Endothelial cell of umbilical vein (primary cell): ENCODE measurements at regions not wholly inside any gene's neighbourhood (a gene's known extent, or its start where the extent isn't known, plus 50 kb on each side); places are given as distances from the start of the nearest gene placed in this dataset.

Experiments
- BruUV-seq: library from RNA; stranded (reverse); fragments of 400-500 nt; replicated peaks from 2 replicates; lab custom pipeline; 2021; lab: Mats Ljungman, UMichigan
- CTCF ChIA-PET: fragments of 300-600, 350-600 bp; sonication (Branson Sonifier 250); formaldehyde crosslinking; loops from one replicate; lab custom pipeline; 2021; ENCODE audit warnings: antibody characterized with exemption, inconsistent platforms; lab: Charles Lee
- POLR2A ChIA-PET: fragments of 300-600, 350-600 bp; sonication (Branson Sonifier 250); formaldehyde crosslinking; loops from one replicate; lab custom pipeline; 2021; ENCODE audit warnings: antibody characterized with exemption, inconsistent platforms; lab: Charles Lee
- DNase-seq: peaks from one replicate; pipeline ENCODE4 v3.0.0-alpha.2; 2011; ENCODE audit warnings: low read depth, low spot score
- FAIRE-seq: peaks from 2 replicates; lab custom pipeline; 2011; peaks lifted over from hg19 to GRCh38; lab: Jason Lieb, UNC
- H2AFZ ChIP-seq: 2 replicates; pipeline ENCODE4 v1.6.0; 2012; ENCODE audit warnings: low read depth, low read length, control low read depth, inconsistent platforms
- H3K27ac ChIP-seq: 2 replicates; pipeline ENCODE4 v1.5.1; 2011; ENCODE audit warnings: low read depth, mild to moderate bottlenecking, control low read depth, low read length, moderate library complexity; ENCODE audit not compliant: insufficient read depth
- H3K27me3 ChIP-seq, 2 experiments: 2 replicates each; pipeline versions ENCODE4 v1.6.0 to v1.6.1; 2011; ENCODE audit warnings: low read length in 2 of 2, mixed read lengths in 1 of 2; ENCODE audit not compliant: control insufficient read depth in 2 of 2, insufficient read depth in 2 of 2
- H3K36me3 ChIP-seq, 2 experiments: 2 replicates in 1 of 2; 3 replicates in 1 of 2; pipeline ENCODE4 v1.5.1; 2011; ENCODE audit warnings: low read length in 2 of 2, mild to moderate bottlenecking in 1 of 2, moderate library complexity in 1 of 2; ENCODE audit not compliant: control insufficient read depth in 2 of 2, insufficient read depth in 2 of 2; ENCODE audit errors: extremely low read depth in 1 of 2
- H3K4me1 ChIP-seq: 3 replicates; pipeline ENCODE4 v1.5.1; 2011; ENCODE audit warnings: mild to moderate bottlenecking, low read length; ENCODE audit not compliant: control insufficient read depth, insufficient read depth; ENCODE audit errors: extremely low read depth
- H3K4me2 ChIP-seq: 2 replicates; pipeline ENCODE4 v1.6.1; 2011; ENCODE audit warnings: low read length, control low read depth, mixed read lengths; ENCODE audit not compliant: insufficient read depth
- H3K4me3 ChIP-seq, 3 experiments: fragments of 200-600 bp in 1 of 3; sonication (generic), shearing (Covaris generic) in 1 of 3; replicated peaks in 1 of 3; 2 replicates each; pipeline ENCODE4 v1.5.1; 2011 to 2016; ENCODE audit warnings: control low read depth in 3 of 3, low read length in 3 of 3, mild to moderate bottlenecking in 2 of 3, inconsistent platforms in 1 of 3, low read depth in 1 of 3, moderate library complexity in 1 of 3; ENCODE audit not compliant: insufficient read depth in 1 of 3
- H3K79me2 ChIP-seq: 2 replicates; pipeline ENCODE4 v1.6.0; 2012; ENCODE audit warnings: low read length, inconsistent platforms; ENCODE audit not compliant: control insufficient read depth, insufficient read depth
- H3K9ac ChIP-seq: replicated peaks from 2 replicates; pipeline ENCODE3; 2011; ENCODE audit warnings: low read length, control low read depth; ENCODE audit not compliant: insufficient read depth; ENCODE audit errors: extremely low read depth
- H3K9me1 ChIP-seq: replicated peaks from 3 replicates; pipeline ENCODE4 v1.6.0; 2011; ENCODE audit warnings: mild to moderate bottlenecking, low read length; ENCODE audit not compliant: control insufficient read depth, insufficient read depth; ENCODE audit errors: extremely low read depth
- H3K9me3 ChIP-seq: replicated peaks from 2 replicates; pipeline ENCODE4 v1.5.1; 2012; ENCODE audit warnings: low read length, inconsistent platforms; ENCODE audit not compliant: control insufficient read depth, insufficient read depth
- H4K20me1 ChIP-seq: replicated peaks from 2 replicates; pipeline ENCODE3; 2011; ENCODE audit warnings: mild to moderate bottlenecking, low read length; ENCODE audit not compliant: control insufficient read depth, insufficient read depth; ENCODE audit errors: extremely low read depth
- CTCF ChIP-seq, 2 donors: IDR thresholded peaks; 1 replicate in 1 of 2; 2 replicates in 1 of 2; pipeline ENCODE4 v1.5.1; 2011; ENCODE audit warnings: low read length in 2 of 2, mild to moderate bottlenecking in 2 of 2, moderate library complexity in 2 of 2, control low read depth in 1 of 2, inconsistent platforms in 1 of 2, low read depth in 1 of 2; ENCODE audit not compliant: insufficient read depth in 1 of 2; ENCODE audit errors: extremely low read depth in 1 of 2
- EZH2 ChIP-seq: IDR thresholded peaks from 2 replicates; pipeline ENCODE4 v1.6.1; 2012; ENCODE audit warnings: borderline replicate concordance, low read depth, mild to moderate bottlenecking, moderate library complexity, low read length, inconsistent platforms; ENCODE audit not compliant: severe bottlenecking
- FOS ChIP-seq: IDR thresholded peaks from 2 replicates; pipeline ENCODE4 v1.6.1; 2011; ENCODE audit warnings: mild to moderate bottlenecking, low read length, moderate library complexity, borderline replicate concordance; ENCODE audit not compliant: insufficient read depth
- GATA2 ChIP-seq: IDR thresholded peaks from 2 replicates; pipeline ENCODE4 v1.7.0; 2011; ENCODE audit warnings: low read depth, mild to moderate bottlenecking, moderate library complexity, mixed read lengths, low read length; ENCODE audit not compliant: insufficient read length, insufficient read depth
- JUN ChIP-seq: IDR thresholded peaks from 2 replicates; pipeline ENCODE4 v1.6.1; 2011; ENCODE audit warnings: borderline replicate concordance, low read depth; ENCODE audit not compliant: insufficient read length, insufficient read depth
- MAX ChIP-seq: IDR thresholded peaks from 2 replicates; pipeline ENCODE4 v1.6.1; 2011; ENCODE audit not compliant: insufficient read depth, insufficient read length
- MYC ChIP-seq: IDR thresholded peaks from one replicate; pipeline ENCODE4 v1.6.1; 2011; ENCODE audit warnings: mild to moderate bottlenecking, low read depth, low read length
- POLR2A ChIP-seq: IDR thresholded peaks from 2 replicates; pipeline ENCODE4 v1.6.1; 2012; ENCODE audit warnings: low read depth, mild to moderate bottlenecking, control low read depth, low read length
- POLR2AphosphoS5 ChIP-seq: IDR thresholded peaks from 2 replicates; pipeline ENCODE4 v1.6.1; 2012; ENCODE audit warnings: low read depth, mild to moderate bottlenecking, control low read depth, low read length, moderate library complexity; ENCODE audit not compliant: insufficient read depth
- dilution Hi-C: fragments of 300-500 bp; cut with MboI; formaldehyde crosslinking; loops from one replicate; pipeline ENCODE4 v1.15.0; 2019; ENCODE audit warnings: low sequenced_read_pairs; ENCODE audit not compliant: extremely low pct_ligation_motif_present
- intact Hi-C: fragments of 100-400 bp; cut with micrococcal nuclease; formaldehyde crosslinking; loops from one replicate; pipeline ENCODE4 v1.10.0; 2022

- Histone ChIP-seq H3K9ac (peak overlapping the region; percentile 42), H3K4me2 (peak overlapping the region; percentile 68), H3K27ac (peak overlapping the region; percentile 87), H3K27me3 (no peaks in the 10 kb centered on the region), H4K20me1 (no peaks in the 10 kb centered on the region), H3K4me1 (peaks cover 40% of the 10 kb centered on the region), H3K9me3 (no peaks in the 10 kb centered on the region), H2AFZ (peak overlapping the region; percentile 64), H3K9me1 (no peaks in the 10 kb centered on the region), H3K79me2 (peaks cover 34% of the 10 kb centered on the region), H3K36me3 (no peaks in the 10 kb centered on the region), H3K4me3 (peak overlapping the region in 2 of 3 experiments; percentile 39 to 65)
- POLR2A ChIA-PET: no interaction called here
- peak; percentile 77 for DNase-seq
- TF ChIP-seq FOS (peak; percentile 9), GATA2 (no peak), JUN (no peak), MYC (no peak), POLR2A (peak; percentile 46), POLR2AphosphoS5 (no peak), EZH2 (no peak)
- intact Hi-C loops (loop anchor here (2.0 kb wide), 1 partner anchor 110 kb away; no protein-coding TSS in a partner anchor), dilution Hi-C loops (no loop called here)
- BruUV-seq: no TSS peak
- CTCF ChIA-PET: interaction anchor here (0.9 to 1.7 kb wide), 7 partner anchors 8 to 982 kb away, joined by 3 to 5 read pairs (median 3); no protein-coding TSS in a partner anchor
- FAIRE-seq: peak; percentile 79
These were observed 126.5 kb downstream of the ADSS2 start for GRCh38 chr1:244325056-244325758.

- Histone ChIP-seq H3K79me2 (peaks cover 19% of the 10 kb centered on the region), H3K27me3 (no peaks in the 10 kb centered on the region), H3K4me1 (peaks cover 36% of the 10 kb centered on the region), H4K20me1 (no peaks in the 10 kb centered on the region), H3K4me2 (no peak overlapping the region), H3K9me1 (no peaks in the 10 kb centered on the region), H3K9me3 (no peaks in the 10 kb centered on the region), H3K4me3 (no peak overlapping the region), H2AFZ (no peak overlapping the region), H3K9ac (no peak overlapping the region), H3K36me3 (no peaks in the 10 kb centered on the region), H3K27ac (no peak overlapping the region)
- FAIRE-seq (no peak), DNase-seq (no peak)
- BruUV-seq: no TSS peak
- intact Hi-C loops (no loop called here), dilution Hi-C loops (no loop called here)
- POLR2A ChIA-PET: no interaction called here
- TF ChIP-seq POLR2A (no peak), MAX (no peak), GATA2 (no peak), POLR2AphosphoS5 (no peak), FOS (no peak), CTCF (IDR thresholded peaks at IDR 0.05; ENCODE audit: extremely low read depth in 1 of 2, insufficient read depth in 1 of 2, low read depth in 1 of 2, low read length in 2 of 2) (no peak), JUN (no peak), EZH2 (no peak), MYC (no peak)
- CTCF ChIA-PET: no interaction called here
These were observed 125.0 kb downstream of the ADSS2 start for GRCh38 chr1:244326757-244327156.
